K562 (cell line): ENCODE measurements at regions not wholly inside any gene's neighbourhood (a gene's known extent, or its start where the extent isn't known, plus 50 kb on each side); places are given as distances from the start of the nearest gene placed in this dataset.

Source experiments
- ATAC-seq: fragments of 200-7000 bp; cut with Tn5 transposase; 3 replicates; pipeline ENCODE4 v1.9.1; 2020; ENCODE audit warnings: moderate library complexity
- BruUV-seq: library from RNA; stranded (reverse); fragments of 400-500 nt; replicated peaks from 2 replicates; lab custom pipeline; 2021; lab: Mats Ljungman, UMichigan
- CTCF ChIA-PET: fragments of 300-600 bp; formaldehyde crosslinking; extraction: SDS; loops from one replicate; lab custom pipeline; 2021; ENCODE audit warnings: low intra/inter-chr PET ratio; lab: Yijun Ruan, JAX
- POLR2A ChIA-PET: fragments of 300-600, 350-650 bp; sonication (Branson Sonifier 250); formaldehyde crosslinking; extraction: SDS; loops from one replicate; lab custom pipeline; 2021; ENCODE audit warnings: antibody characterized with exemption, inconsistent platforms; lab: Yijun Ruan, JAX
- DNase-seq, 4 experiments: peaks; one replicate each; pipeline versions ENCODE4 v3.0.0 to v3.0.0-alpha.2; 2011 to 2018; ENCODE audit warnings: low spot score in 3 of 4, mixed read lengths in 3 of 4; ENCODE audit errors: extremely low read depth in 1 of 4
- FAIRE-seq: peaks from 2 replicates; lab custom pipeline; 2011; peaks lifted over from hg19 to GRCh38; lab: Jason Lieb, UNC
- H2AFZ ChIP-seq: 2 replicates; pipeline ENCODE4 v1.6.0; 2011; ENCODE audit warnings: low read depth, low read length, control low read depth, inconsistent platforms
- H3K27ac ChIP-seq: fragments of 200-600 bp; 3 replicates; pipeline ENCODE4 v1.8.0; 2011; ENCODE audit warnings: low read depth, mild to moderate bottlenecking, control low read depth, inconsistent platforms, low read length, moderate library complexity, mixed read lengths; ENCODE audit errors: extremely low read depth
- H3K27me3 ChIP-seq, 2 experiments: fragments of 300-600 bp in 1 of 2; 2 replicates in 1 of 2; 3 replicates in 1 of 2; pipeline versions ENCODE4 v1.6.0 to v1.8.0; 2011; ENCODE audit warnings: inconsistent platforms in 2 of 2, low read length in 2 of 2, mild to moderate bottlenecking in 1 of 2, mixed read lengths in 1 of 2, moderate library complexity in 1 of 2; ENCODE audit not compliant: control insufficient read depth in 2 of 2, insufficient read depth in 2 of 2
- H3K36me3 ChIP-seq: fragments of 300-600 bp; 3 replicates; pipeline ENCODE4 v1.8.0; 2011; ENCODE audit warnings: mild to moderate bottlenecking, low read length, inconsistent platforms; ENCODE audit not compliant: control insufficient read depth, insufficient read depth
- H3K4me1 ChIP-seq, 2 experiments: fragments of 200-600 bp in 1 of 2; replicated peaks in 1 of 2; 2 replicates in 1 of 2; 3 replicates in 1 of 2; pipeline versions ENCODE4 v1.5.1 to v1.8.0; 2011; ENCODE audit warnings: inconsistent platforms in 2 of 2, low read length in 2 of 2, mild to moderate bottlenecking in 1 of 2, mixed read lengths in 1 of 2, moderate library complexity in 1 of 2; ENCODE audit not compliant: control insufficient read depth in 2 of 2, insufficient read depth in 2 of 2
- H3K4me2 ChIP-seq: 2 replicates; pipeline ENCODE4 v1.6.1; 2011; ENCODE audit warnings: low read length, control low read depth, inconsistent platforms, mixed read lengths; ENCODE audit not compliant: insufficient read depth
- H3K4me3 ChIP-seq: fragments of 200-600 bp; sonication (generic), shearing (Covaris generic); 2 replicates; pipeline ENCODE4 v1.5.1; 2016; ENCODE audit warnings: control low read depth, inconsistent platforms
- H3K79me2 ChIP-seq: fragments of 200-600 bp; 3 replicates; pipeline ENCODE4 v1.8.0; 2011; ENCODE audit warnings: low read length, inconsistent platforms; ENCODE audit not compliant: control insufficient read depth, insufficient read depth
- H3K9ac ChIP-seq, 2 experiments: 2 replicates each; pipeline versions ENCODE4 v1.6.0 to v1.6.1; 2011; ENCODE audit warnings: low read depth in 2 of 2, low read length in 2 of 2, control low read depth in 1 of 2, inconsistent platforms in 1 of 2, mild to moderate bottlenecking in 1 of 2, mixed read lengths in 1 of 2; ENCODE audit not compliant: insufficient read depth in 1 of 2
- H3K9me1 ChIP-seq: one replicate; pipeline ENCODE4 v1.6.0; 2011; ENCODE audit warnings: inconsistent platforms, mild to moderate bottlenecking, low read length, moderate library complexity; ENCODE audit not compliant: control insufficient read depth, insufficient read depth
- H3K9me3 ChIP-seq: replicated peaks from 2 replicates; pipeline ENCODE4 v1.5.1; 2011; ENCODE audit warnings: low read depth, low read length, inconsistent platforms; ENCODE audit not compliant: control insufficient read depth, insufficient read depth
- H4K20me1 ChIP-seq: replicated peaks from 2 replicates; pipeline ENCODE4 v1.6.1; 2011; ENCODE audit warnings: low read length, inconsistent platforms, mixed read lengths; ENCODE audit not compliant: control insufficient read depth, insufficient read depth
- HEY1 ChIP-seq: fragments of 250-450 bp; sonication (Bioruptor Pico); IDR thresholded peaks from 2 replicates; pipeline ENCODE4 v1.5.0; 2020; ENCODE audit warnings: mild to moderate bottlenecking, moderate library complexity, borderline replicate concordance
- MYC ChIP-seq, 2 experiments: fragments of 250-450 bp in 1 of 2; sonication (Bioruptor Pico) in 1 of 2; IDR thresholded peaks; 2 replicates each; pipeline versions ENCODE4 v1.5.1 to v1.6.1; 2012 to 2021; ENCODE audit warnings: low read depth in 2 of 2, borderline replicate concordance in 1 of 2, improper control_type of control experiment in 1 of 2, low read length in 1 of 2, mild to moderate bottlenecking in 1 of 2, moderate library complexity in 1 of 2
- NBN ChIP-seq: fragments of 450-650 bp; IDR thresholded peaks from 2 replicates; pipeline ENCODE4 v1.6.1; 2016; ENCODE audit warnings: low read depth, mild to moderate bottlenecking
- NR0B1 ChIP-seq: fragments of 450-650 bp; IDR thresholded peaks from one replicate; pipeline ENCODE4 v1.6.1; 2018; ENCODE audit warnings: mild to moderate bottlenecking, moderate library complexity; ENCODE audit not compliant: partially characterized antibody
- PHF20 ChIP-seq: fragments of 450-650 bp; IDR thresholded peaks from 2 replicates; pipeline ENCODE4 v1.6.1; 2018; ENCODE audit not compliant: partially characterized antibody
- POLR2B ChIP-seq: fragments of 450-650 bp; IDR thresholded peaks from 2 replicates; pipeline ENCODE4 v1.6.1; 2018; ENCODE audit warnings: low read depth; ENCODE audit not compliant: partially characterized antibody
- SNAPC5 ChIP-seq: fragments of 250-450 bp; sonication (Bioruptor Pico); IDR thresholded peaks from 2 replicates; pipeline ENCODE4 v1.8.0; 2021; ENCODE audit warnings: moderate library complexity, mild to moderate bottlenecking, inconsistent platforms
- STAG1 ChIP-seq: sonication (generic); formaldehyde crosslinking; IDR thresholded peaks from 2 replicates; pipeline ENCODE4 v1.5.0; 2020; ENCODE audit warnings: missing genetic modification reagents, borderline replicate concordance
- TGIF2 ChIP-seq: sonication (generic); formaldehyde crosslinking; IDR thresholded peaks from 2 replicates; pipeline ENCODE4 v1.8.1; 2022; ENCODE audit warnings: mild to moderate bottlenecking, missing genetic modification reagents, moderate library complexity
- ZBTB33 ChIP-seq: sonication (generic); formaldehyde crosslinking; IDR thresholded peaks from 2 replicates; pipeline ENCODE4 v1.8.1; 2023; ENCODE audit warnings: mild to moderate bottlenecking, missing genetic modification reagents
- ZNF224 ChIP-seq: sonication (generic); formaldehyde crosslinking; IDR thresholded peaks from 2 replicates; pipeline ENCODE4 v1.8.0; 2022; ENCODE audit warnings: mild to moderate bottlenecking, missing genetic modification reagents
- ZNF347 ChIP-seq: fragments of 450-650 bp; formaldehyde crosslinking; IDR thresholded peaks from 2 replicates; pipeline ENCODE4 v1.4.0; 2020; ENCODE audit warnings: low read depth, mild to moderate bottlenecking, moderate library complexity
- in situ Hi-C: fragments of 300-500 bp; cut with MboI; formaldehyde crosslinking; loops from 4 replicates; pipeline ENCODE4 v1.15.0; 2018; ENCODE audit warnings: inconsistent platforms, mixed read lengths
- intact Hi-C: fragments of 100-400 bp; cut with micrococcal nuclease; formaldehyde crosslinking; loops from 2 replicates; pipeline ENCODE4 v1.14.2; 2022

GRCh38 chr6:48744948-48745347, 634.0 kb upstream of the PTCHD4 start:
- Histone ChIP-seq H3K27me3 (no peaks in the 10 kb centered on the region), H3K4me3 (no peak overlapping the region), H3K36me3 (no peaks in the 10 kb centered on the region), H3K79me2 (no peaks in the 10 kb centered on the region), H2AFZ (no peak overlapping the region), H3K4me1 (no peaks in the 10 kb centered on the region), H3K9ac (no peak overlapping the region), H4K20me1 (no peaks in the 10 kb centered on the region), H3K27ac (no peak overlapping the region), H3K9me1 (no peaks in the 10 kb centered on the region), H3K4me2 (no peak overlapping the region), H3K9me3 (no peaks in the 10 kb centered on the region)
- intact Hi-C loops = no loop called here
- FAIRE-seq (no peak), DNase-seq (no peak), ATAC-seq (no peak)
- in situ Hi-C loops = no loop called here
- TF ChIP-seq TGIF2 (CRISPR knock-in tag) (no peak), STAG1 (CRISPR knock-in tag) (no peak), HEY1 (CRISPR knock-in tag) (no peak), SNAPC5 (CRISPR knock-in tag) (no peak), MYC (IDR thresholded peaks at IDR 0.05; ENCODE audit: low read depth, low read length) (no peak), MYC (CRISPR knock-in tag; IDR thresholded peaks at IDR 0.05; ENCODE audit: borderline replicate concordance, low read depth) (no peak), ZNF224 (CRISPR knock-in tag) (no peak), PHF20 (no peak), ZNF347 (no peak), NR0B1 (no peak), NBN (no peak), POLR2B (no peak), ZBTB33 (CRISPR knock-in tag) (no peak)
- ChIA-PET CTCF (no interaction called here), POLR2A (no interaction called here)
- no TSS peak for BruUV-seq
